ENCODE measurements at regions not wholly inside any gene's neighbourhood (a gene's known extent, or its start where the extent isn't known, plus 50 kb on each side); places are given as distances from the start of the nearest gene placed in this dataset.

- TF ChIP-seq OSR1 (CRISPR knock-in tag; IDR thresholded peaks at IDR 0.05), result no peak
- TF ChIP-seq TCF4 (CRISPR knock-in tag; IDR thresholded peaks at IDR 0.05; ENCODE audit: borderline replicate concordance), result no peak
- TF ChIP-seq ZNF565 (CRISPR knock-in tag; conservative IDR thresholded peaks at IDR 0.05; ENCODE audit: low read depth), result no peak
- TF ChIP-seq CREB5 (CRISPR knock-in tag; IDR thresholded peaks at IDR 0.05; ENCODE audit: low read depth), result no peak
- no peak for TF ChIP-seq ISL1 (CRISPR knock-in tag; IDR thresholded peaks at IDR 0.05)
- ATAC-seq, result no peak
Measured at GRCh38 chr2:216808805-216809425, 50.9 kb downstream of the TNP1 start.

- no peak for TF ChIP-seq TCF4 (CRISPR knock-in tag; IDR thresholded peaks at IDR 0.05; ENCODE audit: borderline replicate concordance)
- TF ChIP-seq GLIS3 (CRISPR knock-in tag; IDR thresholded peaks at IDR 0.05), result no peak
- TF ChIP-seq TSHZ2 (CRISPR knock-in tag; IDR thresholded peaks at IDR 0.05), result no peak
- no peak for TF ChIP-seq ZNF565 (CRISPR knock-in tag; conservative IDR thresholded peaks at IDR 0.05; ENCODE audit: low read depth)
- TF ChIP-seq CSRNP3 (CRISPR knock-in tag; IDR thresholded peaks at IDR 0.05), result no peak
- TF ChIP-seq CSDC2 (CRISPR knock-in tag; IDR thresholded peaks at IDR 0.05), result no peak
- no peak for TF ChIP-seq OSR1 (CRISPR knock-in tag; IDR thresholded peaks at IDR 0.05)
- TF ChIP-seq RARB (CRISPR knock-in tag; IDR thresholded peaks at IDR 0.05), result no peak
- no peak for ATAC-seq
Measured at GRCh38 chr2:216807857-216808272, 52.0 kb downstream of the TNP1 start.

- no peak for TF ChIP-seq RARB (CRISPR knock-in tag; IDR thresholded peaks at IDR 0.05)
- no peak for TF ChIP-seq ZC3H10 (CRISPR knock-in tag; IDR thresholded peaks at IDR 0.05)
- no peak for TF ChIP-seq ARNTL (CRISPR knock-in tag; IDR thresholded peaks at IDR 0.05; ENCODE audit: borderline replicate concordance, low read depth)
- TF ChIP-seq TOX (CRISPR knock-in tag; IDR thresholded peaks at IDR 0.05; ENCODE audit: borderline replicate concordance), result no peak
- no peak for TF ChIP-seq PPARA (CRISPR knock-in tag; IDR thresholded peaks at IDR 0.05; ENCODE audit: borderline replicate concordance)
- no peak for TF ChIP-seq ESRRG (CRISPR knock-in tag; IDR thresholded peaks at IDR 0.05)
- TF ChIP-seq ZNF565 (CRISPR knock-in tag; conservative IDR thresholded peaks at IDR 0.05; ENCODE audit: low read depth), result no peak
- no peak for TF ChIP-seq SNAI2 (CRISPR knock-in tag; IDR thresholded peaks at IDR 0.05)
- TF ChIP-seq ZFP3 (CRISPR knock-in tag; IDR thresholded peaks at IDR 0.05), result no peak
- TF ChIP-seq BACH2 (CRISPR knock-in tag; IDR thresholded peaks at IDR 0.05; ENCODE audit: borderline replicate concordance), result no peak
- TF ChIP-seq TCF4 (CRISPR knock-in tag; IDR thresholded peaks at IDR 0.05; ENCODE audit: borderline replicate concordance), result no peak
- TF ChIP-seq POU6F1 (CRISPR knock-in tag; IDR thresholded peaks at IDR 0.05; ENCODE audit: borderline replicate concordance, low read depth), result no peak
- TF ChIP-seq TSHZ2 (CRISPR knock-in tag; IDR thresholded peaks at IDR 0.05), result no peak
- TF ChIP-seq ZNF8 (CRISPR knock-in tag; IDR thresholded peaks at IDR 0.05), result no peak
- ATAC-seq, result no peak
Measured at GRCh38 chr2:216804357-216805350, 55.2 kb downstream of the TNP1 start.

Data from SK-N-SH treated with all-trans-retinoic acid at 6 μM for 48 hours (cell line).